Globus pallidus (tissue), 1 donor: ENCODE measurements at regions not wholly inside any gene's neighbourhood (a gene's known extent, or its start where the extent isn't known, plus 50 kb on each side); places are given as distances from the start of the nearest gene placed in this dataset.

Experiments used
- DNase-seq: peaks from one replicate; pipeline ENCODE4 v3.0.0-alpha.2; 2015; ENCODE audit warnings: low spot score

DNA sequence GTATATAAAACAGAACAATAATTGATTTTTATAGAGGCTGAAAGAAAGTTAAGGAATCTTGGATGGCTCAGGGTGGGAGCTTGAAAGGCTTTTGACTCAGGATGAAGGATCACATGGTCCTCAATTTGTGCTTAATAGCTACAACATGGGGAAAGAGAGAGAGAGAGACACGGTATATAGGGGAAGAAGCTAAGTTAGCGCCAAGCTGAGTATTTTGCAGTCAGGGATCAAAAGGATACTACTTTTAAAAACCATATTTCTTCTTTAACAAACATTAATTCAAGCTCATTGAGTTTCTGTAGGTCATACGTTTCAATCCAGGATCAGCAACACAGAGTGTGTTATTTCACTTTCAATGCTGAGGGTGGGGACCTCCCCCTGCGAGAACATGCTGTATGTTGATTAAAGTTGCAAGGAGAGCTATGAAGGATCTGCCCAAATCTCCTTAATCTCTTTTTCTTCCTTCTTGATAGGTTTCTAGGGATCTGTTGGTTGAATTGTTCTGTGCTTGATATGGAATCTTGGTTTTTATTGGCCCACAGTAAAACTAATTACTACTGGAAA lies 133.1 kb upstream of the NUDT4 start:
- DNase-seq, result no peak

DNA sequence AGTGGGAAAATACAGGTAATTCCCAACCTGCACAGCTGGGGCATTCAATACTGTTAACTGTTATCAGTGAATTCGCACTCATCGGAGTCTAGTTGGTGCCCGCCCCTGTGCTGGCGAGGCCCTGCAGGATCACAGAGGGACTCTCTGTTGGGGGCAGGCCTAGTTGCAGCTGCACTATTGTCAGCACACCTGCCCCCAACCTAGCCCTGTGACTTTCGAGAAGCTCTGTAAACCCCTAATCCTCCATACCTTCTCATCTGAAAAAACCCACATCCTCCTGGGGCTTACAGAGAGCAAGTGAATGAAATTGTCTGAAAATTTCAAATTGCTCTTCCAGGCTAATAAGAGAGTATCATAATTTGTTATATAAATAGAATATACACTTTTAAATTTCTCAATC lies 132.2 kb upstream of the NUDT4 start:
- no peak for DNase-seq

DNA sequence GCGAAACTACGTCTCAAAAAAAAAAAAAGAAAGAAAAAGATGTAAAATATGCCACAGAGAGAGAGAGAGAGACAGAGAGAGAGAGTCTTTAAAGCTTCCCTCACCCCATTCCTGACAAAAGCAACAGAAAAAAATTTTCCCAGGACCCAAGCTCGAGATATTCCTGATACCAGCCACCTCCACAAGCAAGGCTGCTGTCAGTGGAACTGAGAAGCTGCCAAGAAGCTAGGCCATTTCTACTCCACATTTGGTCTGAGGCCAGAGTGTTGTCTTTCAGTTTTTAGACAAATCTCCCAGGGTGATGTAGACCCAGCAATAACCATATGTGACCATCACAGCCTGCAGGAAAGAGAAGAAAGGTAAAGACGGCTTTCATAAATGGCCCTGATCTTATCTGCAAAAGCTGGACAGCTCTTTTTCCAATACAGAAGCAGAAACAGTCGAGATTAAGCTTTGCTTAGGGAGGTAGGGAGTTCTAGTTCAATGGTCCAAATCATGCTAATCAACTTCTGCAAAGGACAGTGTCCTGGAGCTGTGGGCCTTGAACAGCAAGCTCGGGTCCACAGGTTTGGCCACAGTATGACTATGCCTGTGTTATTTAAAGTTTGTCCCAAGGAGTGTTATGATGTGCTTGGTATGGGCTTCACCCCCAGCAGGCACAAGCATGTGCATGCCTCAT lies 130.3 kb upstream of the NUDT4 start:
- no peak for DNase-seq

DNA sequence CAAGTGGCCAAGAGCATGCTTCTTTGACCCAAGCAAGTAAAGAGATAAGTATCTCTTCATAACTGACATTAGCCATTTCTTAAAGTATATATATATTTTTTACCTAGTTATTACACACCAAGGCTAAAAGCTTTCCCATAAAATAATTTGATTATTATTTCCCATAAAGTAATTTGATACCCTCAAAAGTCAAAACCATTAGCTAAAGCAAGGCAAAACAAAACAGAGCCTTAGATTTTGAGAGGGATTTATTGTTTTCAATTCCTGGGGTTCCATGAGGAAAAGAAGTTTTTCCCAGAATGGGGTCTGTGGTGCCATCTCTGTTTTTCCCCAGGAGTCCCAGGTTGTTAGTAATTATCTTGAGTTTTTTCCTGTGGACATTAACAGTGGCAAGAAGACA lies 125.5 kb upstream of the NUDT4 start:
- DNase-seq, result no peak

DNA sequence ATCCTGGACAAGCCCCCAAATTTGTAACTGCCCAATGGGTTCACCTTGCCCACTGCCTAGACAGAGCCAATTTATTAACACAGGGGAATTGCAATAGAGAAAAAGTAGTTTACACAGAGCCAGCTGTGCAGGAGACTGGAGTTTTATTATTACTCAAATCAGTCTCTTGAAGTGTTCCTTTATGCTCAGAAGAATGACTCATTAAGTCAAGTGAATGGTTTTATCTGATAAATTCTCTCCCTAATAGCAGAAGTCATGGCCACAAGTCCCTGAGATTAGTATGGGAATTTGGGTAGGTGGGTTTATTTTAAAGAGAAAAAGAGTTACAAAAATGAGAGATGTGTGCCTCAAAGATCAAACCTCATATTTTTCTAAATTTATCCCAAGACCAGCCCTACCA lies 122.8 kb upstream of the NUDT4 start:
- DNase-seq, result no peak

DNA sequence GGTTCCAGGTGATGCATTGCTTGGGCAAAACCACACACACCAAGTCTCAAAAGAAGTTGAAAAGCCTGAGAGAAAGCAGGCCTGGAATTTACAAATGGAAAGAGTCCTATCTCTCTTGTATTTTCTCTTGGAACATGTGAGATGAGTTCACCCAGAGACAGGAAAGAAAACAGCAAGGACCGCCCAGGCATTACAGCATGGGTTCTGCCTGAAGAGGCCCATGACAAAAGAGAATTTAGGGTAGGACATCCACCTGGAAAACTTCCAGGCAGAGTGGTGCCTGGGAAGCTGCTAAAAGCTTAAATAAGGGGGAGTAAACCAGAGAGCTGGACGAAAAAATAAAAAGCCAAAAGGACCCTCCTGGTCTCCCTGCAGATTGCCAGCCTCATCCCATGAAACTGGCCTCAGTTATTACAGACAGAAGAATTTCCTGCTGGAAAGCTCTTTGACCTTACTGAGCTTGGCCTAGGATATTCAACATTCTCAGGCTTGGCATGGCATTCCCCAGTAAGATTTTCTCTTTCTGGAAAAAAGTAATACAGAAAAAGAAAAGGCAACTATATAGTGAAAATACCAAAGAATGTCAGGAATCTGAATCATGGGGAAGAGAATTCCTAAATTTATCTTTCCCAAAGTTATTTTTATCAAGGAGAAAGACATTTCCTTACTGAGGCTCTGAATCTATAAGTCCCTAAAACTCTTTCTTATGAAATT lies 121.3 kb upstream of the NUDT4 start:
- DNase-seq, result no peak

DNA sequence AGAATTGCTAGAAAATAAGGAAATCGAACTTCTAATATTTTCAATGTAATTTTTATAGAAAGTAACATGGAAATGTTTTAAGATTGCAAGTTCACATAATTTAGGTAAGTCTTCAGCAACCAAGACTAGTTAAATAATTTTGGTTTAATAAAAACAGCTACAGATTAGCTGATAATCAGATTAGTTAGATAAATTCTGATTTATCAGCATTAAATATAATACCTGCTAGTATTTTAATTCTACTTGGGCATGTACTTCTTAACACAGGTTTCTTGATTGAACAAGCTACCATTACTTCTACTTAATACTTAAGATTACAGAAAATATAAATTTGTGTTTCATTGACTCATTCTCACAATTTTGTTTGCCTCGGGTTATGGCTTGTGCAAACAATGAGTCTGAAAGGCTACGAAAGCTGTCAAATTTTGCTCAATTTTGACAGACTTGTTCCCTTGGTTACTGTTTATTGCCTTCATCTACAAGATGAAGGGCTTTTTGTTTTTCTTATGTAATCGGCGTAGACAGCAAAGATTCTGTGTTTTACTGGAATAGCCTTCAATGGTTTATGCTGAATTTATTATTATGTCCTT lies 116.1 kb upstream of the NUDT4 start:
- DNase-seq, result no peak

DNA sequence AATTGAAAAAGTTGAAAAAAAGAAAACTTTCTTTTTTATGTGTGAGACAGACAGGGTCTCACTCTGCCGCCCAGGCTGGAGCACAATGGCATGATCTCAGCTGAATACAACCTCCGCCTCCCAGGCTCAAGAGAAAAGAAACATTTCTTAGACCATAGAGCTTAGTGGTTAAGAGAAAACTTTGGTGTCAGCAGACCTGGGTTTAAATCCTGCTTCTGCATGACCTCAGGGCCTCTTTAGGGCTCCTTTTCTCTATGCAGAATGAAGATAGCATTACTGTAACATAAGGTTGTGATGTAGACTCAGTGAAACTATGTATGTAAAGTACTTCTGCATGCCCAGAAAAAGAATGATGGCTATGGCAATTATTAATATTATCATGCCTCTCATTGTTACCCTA lies 104.7 kb upstream of the NUDT4 start:
- no peak for DNase-seq

DNA sequence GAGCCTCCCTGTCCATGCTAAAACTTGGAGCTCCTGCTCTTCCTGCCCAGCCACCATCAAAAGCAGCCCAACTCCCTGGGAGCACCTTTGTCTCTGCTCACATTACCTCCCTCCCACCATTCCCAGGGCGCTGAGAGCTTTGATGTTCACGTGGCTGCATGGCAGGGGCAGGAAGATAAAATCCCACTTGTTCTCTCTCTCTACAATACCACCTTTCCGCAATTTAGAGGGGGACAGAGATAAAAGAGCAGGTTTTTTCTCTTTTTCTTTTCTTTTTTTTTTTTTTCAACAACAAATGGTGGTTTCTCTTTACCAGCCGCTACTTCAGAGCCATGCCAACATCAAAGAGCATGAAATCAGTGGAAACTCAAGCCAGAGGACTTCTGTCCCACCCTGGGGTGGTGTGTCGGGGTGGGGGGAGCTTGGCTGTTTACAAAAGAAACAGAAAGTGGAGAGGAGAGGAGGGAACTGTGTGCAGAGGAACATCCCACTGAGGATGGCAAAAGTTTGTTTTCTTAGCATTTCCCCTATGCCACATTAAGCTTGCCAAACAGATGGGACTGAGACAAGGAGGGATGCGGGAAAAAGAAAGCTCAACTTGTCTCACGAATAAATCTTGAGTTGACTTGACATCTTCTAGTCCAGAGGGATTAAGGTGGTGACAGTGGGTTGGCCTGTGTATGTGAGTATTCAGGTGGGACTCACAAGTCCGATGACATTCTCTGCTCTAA lies 103.7 kb upstream of the NUDT4 start:
- no peak for DNase-seq

DNA sequence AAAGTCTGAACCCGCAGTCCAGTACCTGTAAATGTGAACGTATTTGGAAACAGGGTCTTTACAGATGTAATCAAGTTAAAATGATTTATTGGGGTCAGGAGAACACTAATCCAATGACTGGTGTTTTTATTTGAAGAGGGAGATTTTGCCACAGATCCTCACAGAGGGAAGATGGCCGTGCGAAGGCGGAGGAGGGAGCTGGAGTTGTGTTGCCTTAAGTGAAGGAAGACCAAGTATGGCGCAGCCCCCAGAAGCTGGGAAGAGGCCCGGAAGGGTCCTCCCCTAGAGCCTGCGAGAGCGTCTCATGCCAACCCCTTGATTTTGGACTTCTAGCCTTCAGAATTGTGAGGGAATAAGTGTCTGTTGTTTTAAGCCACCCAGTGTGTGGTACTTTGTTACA lies 102.8 kb upstream of the NUDT4 start:
- no peak for DNase-seq

DNA sequence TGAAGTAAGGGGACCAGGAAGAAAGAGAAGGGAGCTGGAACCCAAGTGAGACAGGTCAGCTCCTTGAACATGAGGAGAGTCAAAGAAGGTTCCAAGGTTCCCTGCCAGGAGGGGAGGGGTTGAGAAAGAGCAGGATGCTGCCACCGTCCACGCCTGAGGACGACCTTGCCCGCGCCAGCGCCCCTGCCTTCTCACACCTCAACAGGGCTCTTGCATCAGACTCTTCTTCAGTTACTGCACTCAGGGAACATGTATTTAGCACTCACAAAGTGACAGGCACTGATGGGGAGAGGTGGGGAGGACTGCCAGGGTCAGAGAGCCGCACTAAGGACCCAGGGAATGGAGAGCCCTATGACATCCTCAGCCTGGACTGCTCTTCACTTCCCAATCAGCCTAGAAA lies 102.1 kb upstream of the NUDT4 start:
- no peak for DNase-seq

DNA sequence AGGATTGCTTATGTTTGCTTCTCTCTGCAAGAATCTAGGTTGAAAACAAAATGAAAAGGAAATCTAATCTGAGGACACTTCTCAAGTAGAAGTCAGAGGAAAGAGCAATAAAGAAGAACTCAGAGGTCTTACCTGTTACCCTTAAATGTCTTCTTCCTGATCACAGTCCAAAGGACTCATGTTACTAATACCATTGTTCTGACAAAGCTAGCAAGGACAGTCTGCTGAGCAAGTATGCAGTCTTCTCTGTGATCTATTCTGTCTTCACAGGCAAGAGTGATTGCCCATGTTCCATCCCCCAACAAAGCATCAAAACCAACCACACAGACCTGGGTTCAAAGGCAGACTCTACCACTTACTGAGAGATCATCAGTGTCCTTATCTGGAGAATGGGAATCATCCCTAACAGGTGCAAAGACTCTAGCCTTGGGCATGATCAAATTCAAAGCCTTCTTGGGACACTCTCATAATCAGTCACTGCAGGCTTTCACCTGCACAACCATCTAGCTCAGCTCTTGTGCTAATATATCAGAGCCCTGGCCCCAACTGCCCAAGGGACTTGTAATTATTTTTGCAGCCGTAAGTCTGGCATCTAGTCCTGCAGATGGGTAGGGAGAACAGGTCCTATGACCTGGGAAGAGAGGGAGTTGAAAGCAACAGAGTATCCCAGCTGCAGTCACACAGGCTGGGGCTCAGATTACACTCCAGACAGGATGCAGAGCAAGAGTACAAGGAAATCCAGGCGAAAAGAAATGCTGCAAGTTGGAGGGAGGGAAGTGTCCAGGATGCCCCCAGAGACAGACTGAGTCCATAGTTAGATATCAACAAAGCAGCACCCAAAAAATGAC lies 97.9 kb upstream of the NUDT4 start:
- DNase-seq, result no peak

DNA sequence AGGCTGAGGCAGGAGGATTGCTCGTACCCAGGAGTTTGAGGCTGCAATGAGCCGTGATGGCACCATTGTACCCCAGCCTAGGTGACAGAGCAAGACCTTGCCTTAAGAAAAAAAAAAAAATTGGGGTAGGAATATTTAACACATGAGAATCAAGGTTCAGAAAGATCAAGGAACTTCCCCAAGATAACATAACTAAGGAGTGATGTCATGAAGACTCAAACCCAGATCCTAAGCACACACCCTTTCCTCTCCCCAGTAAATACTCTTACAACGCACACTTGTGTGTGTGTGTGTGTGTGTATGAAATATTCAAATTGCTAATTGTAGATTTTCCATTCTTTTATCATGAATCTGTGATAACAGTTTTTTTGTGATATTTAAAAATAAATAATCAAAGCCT lies 90.6 kb upstream of the NUDT4 start:
- DNase-seq, result no peak

DNA sequence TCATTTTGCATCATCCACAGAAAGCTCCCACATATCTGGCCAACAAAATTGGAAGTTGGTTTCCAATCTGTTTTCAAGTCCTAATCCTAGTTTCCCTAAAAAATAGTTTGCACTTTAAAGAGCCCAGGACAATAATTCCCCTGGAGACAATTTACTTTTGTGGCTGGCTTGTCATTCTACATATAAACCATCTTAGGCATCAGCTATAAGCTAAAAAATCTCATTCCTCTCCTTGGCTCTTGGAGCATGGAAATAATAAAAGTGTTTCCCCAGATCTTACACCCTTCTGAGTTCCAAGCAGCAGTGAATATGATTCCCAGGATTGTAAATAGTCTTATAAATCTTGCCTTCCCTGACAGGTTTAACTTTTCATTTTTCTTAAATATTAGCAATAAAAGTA lies 89.1 kb upstream of the NUDT4 start:
- DNase-seq, result no peak

DNA sequence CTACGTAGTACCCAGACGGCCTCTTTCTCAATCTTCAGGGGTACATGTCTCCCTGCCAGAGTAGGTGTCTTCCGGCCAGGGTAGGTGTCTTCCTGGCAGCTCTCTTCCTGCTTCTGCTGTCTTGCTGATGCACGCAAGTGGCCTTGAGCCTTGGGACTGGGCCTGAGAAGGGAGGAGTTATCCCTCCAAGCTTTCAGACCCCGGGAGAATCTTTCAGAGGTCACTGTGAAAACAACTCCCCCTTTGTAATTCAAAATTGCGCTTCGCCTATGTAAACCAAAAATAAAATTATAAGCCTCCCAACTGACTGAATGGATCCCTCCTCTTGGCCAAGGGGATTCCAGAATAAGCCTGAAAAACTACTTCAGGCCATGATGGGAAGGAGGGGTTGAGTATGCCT lies 87.3 kb upstream of the NUDT4 start:
- DNase-seq, result no peak

DNA sequence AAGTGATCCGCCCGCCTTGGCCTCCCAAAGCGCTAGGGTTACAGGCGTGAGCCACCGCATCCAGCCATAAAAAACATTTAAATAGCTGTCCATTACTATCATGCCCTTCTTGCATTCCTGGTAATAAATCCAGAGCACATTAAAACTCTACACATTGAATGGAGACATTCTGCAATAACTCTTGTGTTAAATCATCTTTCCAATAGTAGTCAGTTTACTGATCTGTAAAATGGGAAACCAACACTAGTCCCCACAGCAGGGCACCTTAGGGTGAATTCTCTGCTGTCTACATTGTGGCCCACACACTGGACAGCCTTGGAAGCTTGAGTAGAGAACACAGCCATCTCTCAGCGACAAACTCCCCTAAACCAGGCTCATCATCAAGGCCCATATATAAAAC lies 85.5 kb upstream of the NUDT4 start:
- no peak for DNase-seq

DNA sequence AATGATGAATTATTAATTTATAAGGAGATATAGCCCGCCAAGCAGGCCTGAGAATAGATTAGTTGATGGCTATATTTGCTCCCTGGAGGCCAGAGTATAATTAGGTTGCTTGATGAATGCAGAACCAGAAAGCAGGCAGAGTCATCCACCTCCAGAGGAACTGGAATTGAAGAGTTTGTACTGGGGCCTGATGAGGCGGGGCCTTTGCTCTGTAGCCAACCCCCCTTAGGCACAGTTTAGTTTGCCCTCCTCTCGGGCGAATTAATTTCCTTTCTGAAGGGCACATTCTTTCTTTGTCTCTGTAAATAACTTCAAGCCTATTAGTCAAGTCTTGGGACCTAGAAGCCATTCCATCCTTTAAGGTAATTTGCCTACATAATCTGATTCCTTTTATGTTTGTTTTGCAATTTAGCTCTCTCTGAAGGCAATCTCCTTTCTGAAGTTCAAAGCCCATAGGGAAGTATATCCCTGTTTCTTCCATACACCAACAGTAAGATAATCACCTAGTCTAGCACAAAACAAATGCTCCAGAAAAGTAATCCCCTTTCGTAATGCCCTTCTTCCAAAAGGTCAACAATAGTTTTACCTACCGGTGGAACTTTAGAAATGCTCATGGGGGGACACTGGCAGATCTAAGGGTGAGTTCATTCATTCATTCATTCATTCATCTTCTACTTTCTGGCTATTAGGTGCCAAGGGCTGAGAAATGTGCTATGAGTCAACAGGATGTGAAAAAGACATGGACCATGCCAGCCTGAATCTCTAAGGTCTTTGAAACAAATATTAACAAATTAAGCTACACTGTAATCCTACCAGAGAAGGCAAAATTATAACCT lies 84.8 kb upstream of the NUDT4 start:
- DNase-seq, result no peak

DNA sequence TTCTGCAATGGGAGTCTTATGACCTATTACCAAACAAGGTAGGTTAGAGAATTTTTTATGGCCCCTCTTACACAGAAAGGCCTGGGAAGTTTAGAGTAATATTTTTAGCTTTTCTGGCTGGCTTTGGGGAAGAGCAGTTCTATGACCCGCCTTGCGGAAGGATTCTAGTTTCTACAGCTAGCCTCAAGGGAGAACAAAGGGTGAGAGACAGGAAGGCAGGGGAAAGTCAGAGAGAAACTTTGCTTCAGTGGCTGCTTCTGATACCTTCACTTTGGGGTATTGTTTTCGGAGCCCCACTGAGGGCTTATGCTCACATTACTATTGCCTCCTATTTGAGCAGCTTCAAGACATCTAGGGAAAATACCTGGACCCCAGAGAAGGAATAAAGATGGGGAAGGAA lies 80.7 kb upstream of the NUDT4 start:
- DNase-seq, result no peak

DNA sequence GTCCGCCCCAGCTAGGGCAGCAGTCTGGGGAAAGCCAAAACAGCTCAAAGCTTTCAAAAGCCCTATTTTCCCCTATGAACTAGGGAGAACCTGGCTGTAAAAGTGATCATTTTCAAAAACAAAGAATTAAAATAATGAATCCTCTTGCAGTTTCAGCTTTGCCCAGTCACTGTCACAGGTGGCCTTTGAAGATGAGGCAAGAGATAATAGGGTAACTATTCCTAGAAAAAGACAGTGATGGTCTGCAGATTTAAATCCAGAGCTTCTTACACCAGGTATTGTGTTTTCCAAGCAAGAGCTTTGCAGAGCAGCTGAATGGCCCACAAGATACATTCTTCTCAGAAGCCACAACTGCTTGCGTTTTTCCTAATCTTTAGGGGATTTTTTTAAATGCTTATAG lies 80.2 kb upstream of the NUDT4 start:
- DNase-seq, result no peak

DNA sequence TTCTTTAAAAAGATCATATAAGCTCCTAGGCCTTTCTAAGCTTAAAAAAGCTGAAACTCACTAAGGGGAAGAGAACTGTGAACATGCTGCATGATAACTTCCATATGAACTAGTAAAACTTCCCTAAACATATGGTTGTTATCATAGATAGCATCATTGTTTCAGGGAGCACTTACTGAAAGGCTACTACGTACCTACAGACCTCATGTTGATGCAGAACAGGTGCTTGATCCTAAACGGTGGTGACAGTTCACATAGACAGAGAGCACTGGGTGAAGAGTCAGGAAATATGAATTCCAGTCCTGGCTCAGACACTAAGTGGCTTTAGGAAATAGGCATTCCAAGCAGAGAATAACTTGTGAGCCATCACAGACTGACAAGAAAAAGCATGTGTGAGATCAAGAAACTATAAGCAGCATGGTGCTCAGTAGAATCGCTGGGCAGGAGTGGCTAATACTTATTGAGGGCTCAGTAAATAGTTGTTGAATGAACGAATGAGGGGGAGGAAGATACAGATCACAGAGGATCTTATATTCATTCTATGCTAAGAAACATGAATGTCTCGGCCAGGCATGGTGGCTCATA lies 78.4 kb upstream of the NUDT4 start:
- DNase-seq, result no peak
